ENCODE measurements at regions not wholly inside any gene's neighbourhood (a gene's known extent, or its start where the extent isn't known, plus 50 kb on each side); places are given as distances from the start of the nearest gene placed in this dataset.

- DNase-seq (ENCODE audit: low read depth in 2 of 2), result peak; percentile 72 to 76
Measured at GRCh38 chr12:4857472-4858291, 52.0 kb upstream of the KCNA1 start.

- no peak for DNase-seq (ENCODE audit: low read depth in 2 of 2)
Measured at GRCh38 chr12:4858386-4858785, 51.3 kb upstream of the KCNA1 start.

- no peak for DNase-seq (ENCODE audit: low read depth in 2 of 2)
Measured at GRCh38 chr12:4859478-4860210, 50.1 kb upstream of the KCNA1 start.

Measured in lung microvascular endothelial cell (primary cell).